ENCODE measurements at regions not wholly inside any gene's neighbourhood (a gene's known extent, or its start where the extent isn't known, plus 50 kb on each side); places are given as distances from the start of the nearest gene placed in this dataset.
"Not testable (repeated sequence)": the region's sequence is repeated elsewhere in the genome, so short reads cannot be mapped to it uniquely, and the experiment has no call there.

- not testable (repeated sequence) for DNase-seq (ENCODE audit: low read depth)
These were observed 870.0 kb upstream of the SLC39A10 start for GRCh38 chr2:194787071-194787470.

DNA sequence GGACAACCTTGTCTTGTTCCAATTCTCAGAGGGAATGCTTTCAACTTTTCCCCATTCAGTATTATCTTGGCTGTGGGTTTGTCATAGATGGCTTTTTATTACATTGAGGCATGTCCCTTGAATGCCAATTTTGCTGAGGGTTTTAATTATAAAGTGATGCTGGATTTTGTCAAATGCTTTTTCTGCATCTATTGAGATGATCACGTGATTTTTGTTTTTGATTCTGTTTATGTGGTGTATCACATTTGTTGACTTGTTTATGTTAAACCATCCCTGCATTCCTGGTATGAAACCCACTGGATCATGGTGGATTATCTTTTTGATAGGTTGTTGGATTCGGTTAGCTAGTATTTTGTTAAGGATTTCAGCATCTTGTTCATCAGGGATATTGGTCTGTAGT is 885.6 kb upstream of the SLC39A10 start:
- DNase-seq (ENCODE audit: low read depth): not testable (repeated sequence)

DNA sequence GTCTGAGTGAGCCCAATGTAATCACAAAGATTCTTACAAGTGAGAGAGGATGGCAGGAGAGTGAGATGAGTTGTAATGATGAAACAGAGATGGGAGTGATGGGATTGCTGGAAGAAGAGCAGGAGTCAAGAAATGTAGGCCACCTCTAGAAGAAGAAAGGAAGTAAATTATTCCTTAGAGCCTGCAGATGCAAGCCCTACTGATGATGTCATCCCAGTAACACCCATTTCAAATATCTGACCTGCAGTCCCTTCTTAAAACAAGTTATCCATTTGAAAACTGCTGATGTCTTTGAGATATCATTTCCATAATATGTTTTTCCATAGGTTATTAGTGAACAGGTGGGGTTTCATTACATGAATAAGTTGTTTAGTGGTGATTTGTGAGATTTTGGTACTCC is 888.0 kb upstream of the SLC39A10 start:
- no peak for DNase-seq (ENCODE audit: low read depth)

DNA sequence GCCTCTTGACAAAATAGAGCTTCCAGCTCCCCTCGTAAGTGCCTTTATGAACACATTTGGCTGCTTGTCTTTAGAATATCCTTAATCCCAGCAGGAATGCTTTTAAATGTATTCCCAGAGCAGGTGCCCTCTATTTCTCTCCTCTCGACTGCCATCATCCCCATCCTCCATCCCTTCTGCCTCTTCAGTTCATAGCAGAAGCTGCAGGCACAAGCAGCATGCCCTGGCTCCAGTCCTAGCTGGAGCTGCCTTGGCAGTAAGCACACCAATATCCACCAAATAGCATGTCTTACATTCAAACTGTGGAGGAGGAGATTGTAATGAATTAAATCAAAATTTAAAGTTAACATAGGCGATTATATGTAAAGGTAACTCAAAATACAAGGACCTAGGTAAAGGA is 891.3 kb upstream of the SLC39A10 start:
- no peak for DNase-seq (ENCODE audit: low read depth)

DNA sequence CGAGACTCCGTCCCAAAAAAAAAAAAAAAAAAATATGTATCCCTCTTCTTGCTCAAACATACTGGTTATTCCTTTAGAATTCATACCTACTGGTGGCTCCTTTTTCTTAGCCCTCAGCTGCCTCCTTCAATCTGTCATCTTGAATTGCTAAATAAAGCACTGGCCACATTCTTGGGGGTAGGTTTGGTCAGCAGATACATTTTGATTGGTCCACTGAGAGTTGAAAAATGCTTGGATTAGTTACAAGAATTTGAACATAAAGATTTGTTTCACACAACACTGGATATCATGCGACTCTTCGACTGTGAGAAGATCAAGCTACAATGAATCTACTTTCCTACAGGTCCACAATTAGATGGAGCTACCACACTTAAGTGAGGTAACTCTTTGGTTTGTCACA is 906.1 kb upstream of the SLC39A10 start:
- DNase-seq (ENCODE audit: low read depth): no peak

DNA sequence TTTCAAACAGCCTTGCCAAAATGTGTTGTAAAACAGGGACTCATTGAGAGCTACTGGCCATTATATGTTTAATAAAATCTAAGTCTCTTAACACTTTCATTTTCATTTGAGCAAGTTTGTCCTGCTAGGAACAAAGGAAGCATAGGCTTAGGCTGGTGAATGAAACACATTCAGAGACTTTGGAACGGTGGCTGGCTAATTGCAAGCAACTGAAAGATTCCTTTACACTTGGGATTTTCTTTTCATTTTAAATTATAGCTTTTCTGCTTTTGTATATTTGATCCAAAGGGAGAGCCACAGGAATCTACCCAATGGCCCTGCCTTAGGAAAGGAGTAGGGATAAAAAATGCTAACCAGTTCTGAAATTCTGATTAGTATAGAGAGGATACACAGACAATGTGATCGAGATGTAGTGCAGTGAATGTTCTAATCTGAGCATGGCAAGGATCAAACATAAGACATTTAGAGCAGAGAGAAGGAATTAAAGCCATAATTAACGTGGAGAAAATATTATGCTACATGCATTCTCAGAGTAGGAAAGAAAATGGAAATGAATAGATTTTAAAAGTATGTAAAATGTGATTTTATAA is 911.4 kb upstream of the SLC39A10 start:
- DNase-seq (ENCODE audit: low read depth): no peak

DNA sequence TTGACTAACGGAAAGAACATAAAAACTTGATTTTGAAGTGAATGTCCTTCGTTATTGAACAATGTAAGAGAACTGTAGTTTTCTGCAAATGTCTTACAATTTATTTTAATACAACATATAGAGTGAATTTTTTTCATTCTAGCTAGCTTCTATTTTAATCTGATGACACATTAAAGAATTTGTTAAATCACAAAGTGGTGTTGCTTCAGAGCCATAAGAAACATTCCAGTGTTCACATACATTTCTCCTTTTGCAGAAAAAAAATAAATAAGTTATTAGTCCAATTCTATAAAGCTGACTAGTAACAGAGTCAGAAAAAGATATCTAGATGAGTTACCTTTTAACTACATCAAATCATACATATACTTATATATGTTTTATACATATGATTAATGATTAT is 914.3 kb upstream of the SLC39A10 start:
- DNase-seq (ENCODE audit: low read depth): no peak

- no peak for DNase-seq (ENCODE audit: low read depth)
These were observed 917.8 kb upstream of the SLC39A10 start for GRCh38 chr2:194739217-194739616.

- DNase-seq (ENCODE audit: low read depth): no peak
These were observed 921.0 kb upstream of the SLC39A10 start for GRCh38 chr2:194735837-194736542.

- no peak for DNase-seq (ENCODE audit: low read depth)
These were observed 926.8 kb upstream of the SLC39A10 start for GRCh38 chr2:194730266-194730665.

- DNase-seq (ENCODE audit: low read depth): no peak
These were observed 931.9 kb upstream of the SLC39A10 start for GRCh38 chr2:194725169-194725568.

DNA sequence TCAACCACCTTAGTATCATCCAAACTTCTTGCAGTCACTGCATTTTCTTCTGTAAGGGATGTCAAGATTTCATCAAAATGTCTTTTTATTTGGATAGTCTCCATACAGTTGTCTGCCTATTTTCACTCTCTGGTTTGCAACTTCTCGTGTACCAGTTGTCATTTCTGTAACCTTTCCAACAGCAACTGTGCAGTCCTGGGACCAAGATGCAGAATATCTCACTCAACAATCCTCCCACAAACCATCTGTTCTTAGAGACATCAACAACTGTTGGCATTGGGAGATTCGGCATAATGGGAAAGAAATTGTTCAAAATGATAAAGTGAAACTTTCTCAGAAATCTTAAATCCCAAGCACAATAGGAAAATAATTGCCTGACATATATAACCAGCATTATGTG is 933.6 kb upstream of the SLC39A10 start:
- DNase-seq (ENCODE audit: low read depth): no peak

- DNase-seq (ENCODE audit: low read depth): no peak
These were observed 935.8 kb upstream of the SLC39A10 start for GRCh38 chr2:194721227-194721626.

- no peak for DNase-seq (ENCODE audit: low read depth)
These were observed 936.6 kb upstream of the SLC39A10 start for GRCh38 chr2:194720462-194720861.

DNA sequence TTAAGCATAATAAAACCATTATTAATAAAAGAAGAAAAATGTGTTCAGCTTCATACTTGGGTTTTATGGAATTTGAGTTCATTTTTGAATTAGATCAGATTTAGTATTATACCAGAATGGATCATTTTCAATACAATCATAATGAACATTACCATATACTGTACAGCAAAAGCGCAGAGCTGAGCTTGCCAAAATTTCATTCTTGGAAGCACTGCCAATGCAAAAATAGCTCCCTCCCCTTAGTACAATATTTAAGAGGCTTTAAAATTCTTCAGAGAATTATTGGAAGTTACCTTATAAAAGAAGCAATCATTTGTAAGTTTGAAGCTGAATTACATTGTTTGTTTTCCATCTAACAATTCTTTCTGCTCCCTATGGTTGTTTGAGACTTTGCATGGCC is 938.1 kb upstream of the SLC39A10 start:
- DNase-seq (ENCODE audit: low read depth): no peak

DNA sequence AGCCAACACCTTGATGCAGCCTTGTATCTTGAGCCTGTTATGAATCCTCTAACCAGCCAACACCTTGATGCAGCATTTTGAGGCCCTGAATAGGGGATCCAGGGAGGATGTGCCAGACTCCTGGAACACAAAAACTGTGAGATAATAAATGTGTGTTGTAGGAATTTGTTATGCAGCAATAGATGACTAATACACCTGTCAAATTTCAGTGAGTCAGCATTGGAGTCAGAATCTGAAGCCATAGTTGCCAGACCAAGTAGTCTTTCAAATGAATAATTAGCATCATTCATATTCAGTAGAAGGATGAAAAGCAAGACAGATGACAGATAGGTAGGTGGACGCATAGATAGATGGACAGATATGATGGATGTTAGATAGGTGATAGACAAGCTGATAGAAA is 942.5 kb upstream of the SLC39A10 start:
- DNase-seq (ENCODE audit: low read depth): no peak

DNA sequence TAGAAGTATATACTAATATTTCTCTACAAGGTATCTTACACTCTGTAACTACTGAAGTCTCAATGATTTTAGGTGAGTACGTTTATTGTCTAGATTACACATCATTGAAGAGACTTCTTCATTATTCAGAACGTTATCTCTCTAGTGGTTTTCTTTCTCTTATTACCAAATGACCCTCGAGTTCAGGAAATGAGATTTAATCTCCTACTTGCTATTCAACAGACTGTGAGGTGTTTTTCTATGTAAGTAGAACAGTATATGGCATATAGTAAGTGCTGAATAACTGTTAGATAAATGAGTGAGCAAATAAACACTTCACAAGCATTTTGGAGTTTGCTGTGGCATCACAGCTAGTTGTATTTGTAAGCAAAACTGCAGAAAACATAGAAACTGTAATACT is 947.2 kb upstream of the SLC39A10 start:
- DNase-seq (ENCODE audit: low read depth): no peak

GRCh38 chr2:194706179-194706578 is 950.8 kb upstream of the SLC39A10 start:
- DNase-seq (ENCODE audit: low read depth): no peak

GRCh38 chr2:194705398-194705797 is 951.6 kb upstream of the SLC39A10 start:
- DNase-seq (ENCODE audit: low read depth): no peak

DNA sequence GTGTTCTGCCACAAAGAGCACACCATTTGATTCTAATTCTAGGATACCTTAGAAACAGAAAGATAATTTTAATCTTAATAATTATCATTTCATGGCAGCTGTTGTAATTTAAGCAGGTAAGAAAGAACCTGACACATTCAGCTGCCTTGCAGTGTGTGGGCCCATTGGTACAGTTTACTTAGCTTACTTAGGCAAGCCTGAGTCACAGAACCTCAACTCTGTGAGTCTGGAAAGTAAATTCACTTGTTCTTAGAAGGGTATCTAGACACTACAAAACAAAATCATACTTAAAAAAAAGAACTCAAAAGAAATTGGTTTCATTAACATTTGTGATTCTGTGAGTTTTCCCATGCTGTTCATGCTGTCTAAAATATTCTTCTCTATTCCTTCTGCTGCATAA is 956.3 kb upstream of the SLC39A10 start:
- no peak for DNase-seq (ENCODE audit: low read depth)

GRCh38 chr2:194700116-194700515 is 956.9 kb upstream of the SLC39A10 start:
- no peak for DNase-seq (ENCODE audit: low read depth)

DNA sequence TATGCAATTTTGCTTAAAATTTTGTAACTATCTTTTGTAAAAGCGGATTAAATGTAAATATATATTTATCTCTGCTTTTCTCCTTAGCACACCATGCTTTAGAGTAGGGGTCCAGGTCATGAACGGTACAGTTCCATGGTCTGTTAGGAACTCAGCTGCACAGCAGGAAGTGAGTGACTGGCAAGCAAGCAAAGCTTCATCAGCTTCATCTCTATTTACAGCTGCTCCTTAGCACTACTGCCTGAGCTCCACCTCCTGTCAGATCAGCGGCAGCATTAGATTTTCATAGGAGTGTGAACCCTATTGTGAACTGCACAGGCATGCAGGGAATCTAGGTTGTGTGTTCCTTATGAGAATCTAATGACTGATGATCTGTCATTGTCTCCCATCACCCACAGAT is 959.0 kb upstream of the SLC39A10 start:
- no peak for DNase-seq (ENCODE audit: low read depth)

DNA sequence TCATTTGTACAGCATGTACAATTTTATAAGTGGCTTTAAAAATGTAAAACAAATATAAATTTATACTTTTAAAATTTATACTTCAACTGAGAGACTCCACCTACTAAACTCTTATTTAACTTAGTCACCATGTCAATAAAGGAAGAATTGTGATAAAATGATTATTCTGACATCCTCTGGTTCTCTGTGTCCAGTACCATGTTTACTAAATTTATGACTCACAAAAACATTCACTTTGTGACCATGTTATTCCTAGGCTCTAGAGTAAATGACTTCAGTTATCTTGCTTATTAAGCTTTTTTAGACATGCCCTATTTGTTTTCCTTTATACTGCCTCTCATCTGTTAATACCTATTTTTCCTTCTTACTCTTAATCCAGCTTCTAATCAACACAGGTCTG is 959.6 kb upstream of the SLC39A10 start:
- no peak for DNase-seq (ENCODE audit: low read depth)

DNA sequence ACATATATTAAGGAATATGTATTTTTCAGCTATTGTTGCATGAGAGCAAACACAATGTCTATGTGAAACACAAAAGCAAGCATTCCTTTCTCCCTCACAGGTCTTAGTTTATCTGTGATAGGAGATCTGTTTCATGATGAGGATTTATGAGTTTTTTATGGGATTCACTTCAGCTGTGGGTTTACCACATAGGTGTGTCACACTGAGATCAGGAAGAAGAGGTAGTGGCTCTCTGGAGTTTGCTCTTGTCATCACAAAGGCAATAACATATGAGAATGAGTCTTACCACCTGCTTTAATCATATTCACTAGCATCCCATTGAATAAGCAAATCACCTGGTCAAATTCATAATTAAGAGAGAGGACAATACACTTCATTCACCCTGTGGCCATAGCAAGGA is 960.3 kb upstream of the SLC39A10 start:
- no peak for DNase-seq (ENCODE audit: low read depth)

All from stimulated activated CD4-positive, alpha-beta T cell treated with anti-CD3 and anti-CD28 coated beads, Interleukin-2, amount 100 ng/mL, for 4 hours (primary cell).